B cell (primary cell): ENCODE measurements at regions not wholly inside any gene's neighbourhood (a gene's known extent, or its start where the extent isn't known, plus 50 kb on each side); places are given as distances from the start of the nearest gene placed in this dataset.

Experiments used
- ATAC-seq: fragments of 200-7000 bp; cut with Tn5 transposase; one replicate; pipeline ENCODE4 v1.10.0; 2021; ENCODE audit warnings: low read depth, mild to moderate bottlenecking, moderate number of reproducible peaks, moderate library complexity
- CTCF ChIA-PET: fragments of 350-600 bp; sonication (Branson Sonifier 250); formaldehyde crosslinking; loops from one replicate; lab custom pipeline; 2021; ENCODE audit warnings: antibody characterized with exemption, inconsistent platforms; lab: Charles Lee
- POLR2A ChIA-PET: fragments of 350-600 bp; sonication (Branson Sonifier 250); formaldehyde crosslinking; loops from one replicate; lab custom pipeline; 2021; ENCODE audit warnings: antibody characterized with exemption; lab: Charles Lee
- DNase-seq: peaks from one replicate; pipeline ENCODE4 v3.0.0; 2013
- H2AFZ ChIP-seq: 2 replicates; pipeline ENCODE4 v1.6.1; 2012; ENCODE audit warnings: mild to moderate bottlenecking, low read depth, low read length; ENCODE audit not compliant: insufficient read depth, poor library complexity, severe bottlenecking
- H3K27ac ChIP-seq, 2 donors: 1 replicate in 1 of 2; 2 replicates in 1 of 2; pipeline ENCODE4 v1.5.1; 2012 to 2013; ENCODE audit warnings: low read length in 2 of 2, mild to moderate bottlenecking in 2 of 2, moderate library complexity in 1 of 2
- H3K27me3 ChIP-seq, 4 experiments: fragments of 200-600 bp in 1 of 4; sonication (generic) in 1 of 4; replicated peaks in 1 of 4; 1 replicate in 2 of 4; 2 replicates in 2 of 4; pipeline versions ENCODE4 v1.6.1 to v1.7.0; 2013 to 2016; ENCODE audit warnings: low read length in 3 of 4, mild to moderate bottlenecking in 2 of 4, mixed read lengths in 1 of 4, moderate library complexity in 1 of 4; ENCODE audit not compliant: insufficient read depth in 4 of 4, control insufficient read depth in 3 of 4; ENCODE audit errors: control extremely low read depth in 1 of 4
- H3K36me3 ChIP-seq, 2 experiments: replicated peaks in 1 of 2; 1 replicate in 1 of 2; 2 replicates in 1 of 2; pipeline versions ENCODE4 v1.6.1 to v1.7.1; 2013; ENCODE audit warnings: low read length in 1 of 2; ENCODE audit not compliant: insufficient read depth in 2 of 2, control insufficient read depth in 1 of 2; ENCODE audit errors: control extremely low read depth in 1 of 2, extremely low read depth in 1 of 2
- H3K4me1 ChIP-seq, 2 donors: fragments of 200-600 bp in 1 of 2; sonication (generic) in 1 of 2; 1 replicate in 1 of 2; 2 replicates in 1 of 2; pipeline versions ENCODE4 v1.5.1 to v1.6.1; 2013 to 2017; ENCODE audit warnings: low read length in 2 of 2; ENCODE audit not compliant: control insufficient read depth in 2 of 2, insufficient read depth in 2 of 2
- H3K4me2 ChIP-seq: replicated peaks from 2 replicates; pipeline ENCODE3; 2012; ENCODE audit warnings: mild to moderate bottlenecking, low read depth, low read length; ENCODE audit not compliant: poor library complexity, severe bottlenecking
- H3K4me3 ChIP-seq, 5 experiments: fragments of 200-600 bp in 1 of 5; sonication (generic) in 1 of 5; 1 replicate in 3 of 5; 2 replicates in 2 of 5; pipeline versions ENCODE4 v1.5.1 to v1.7.0; 2011 to 2016; ENCODE audit warnings: low read length in 4 of 5, mild to moderate bottlenecking in 4 of 5, low read depth in 2 of 5, control low read depth in 1 of 5, moderate library complexity in 1 of 5; ENCODE audit not compliant: insufficient read depth in 1 of 5; ENCODE audit errors: control extremely low read depth in 1 of 5, extremely low read depth in 1 of 5
- H3K79me2 ChIP-seq: fragments of 200-600 bp; sonication (generic); one replicate; pipeline ENCODE4 v1.6.0; 2016; ENCODE audit warnings: low read length; ENCODE audit not compliant: control insufficient read depth, insufficient read depth
- H3K9ac ChIP-seq: fragments of 200-600 bp; sonication (generic); 2 replicates; pipeline ENCODE4 v1.6.1; 2017; ENCODE audit warnings: mild to moderate bottlenecking, low read length, moderate library complexity
- H3K9me3 ChIP-seq, 3 donors: one replicate each; pipeline versions ENCODE4 v1.6.1 to v1.7.1; 2013; ENCODE audit warnings: low read length in 2 of 3; ENCODE audit not compliant: control insufficient read depth in 2 of 3, insufficient read depth in 1 of 3; ENCODE audit errors: control extremely low read depth in 1 of 3
- H4K20me1 ChIP-seq: 2 replicates; pipeline ENCODE4 v1.6.0; 2012; ENCODE audit warnings: mild to moderate bottlenecking, low read length; ENCODE audit not compliant: insufficient read depth, control insufficient read depth, poor library complexity, severe bottlenecking
- H3K27ac Mint-ChIP-seq: one replicate; pipeline ENCODE4 v1.8.0; 2021; ENCODE audit warnings: mixed read lengths
- H3K27me3 Mint-ChIP-seq: one replicate; pipeline ENCODE4 v1.8.0; 2021; ENCODE audit warnings: mixed read lengths
- H3K4me1 Mint-ChIP-seq: one replicate; pipeline ENCODE4 v1.8.0; 2021; ENCODE audit warnings: mixed read lengths
- H3K4me3 Mint-ChIP-seq: one replicate; pipeline ENCODE4 v1.8.0; 2021; ENCODE audit warnings: mixed read lengths
- H3K9me3 Mint-ChIP-seq: one replicate; pipeline ENCODE4 v1.8.0; 2022; ENCODE audit warnings: mixed read lengths; ENCODE audit not compliant: insufficient read depth
- EZH2 ChIP-seq: IDR thresholded peaks from 2 replicates; pipeline ENCODE4 v1.6.1; 2012; ENCODE audit warnings: borderline replicate concordance, low read depth, mild to moderate bottlenecking, moderate library complexity, low read length; ENCODE audit not compliant: insufficient read depth, poor library complexity, severe bottlenecking
- WGBS: methylation state at CpG from one replicate; pipeline ENCODE4 v1.1.5; 2013; ENCODE audit warnings: missing lambda C conversion rate; ENCODE audit not compliant: insufficient coverage; 5-methylcytosine and 5-hydroxymethylcytosine counted together
- intact Hi-C: fragments of 100-400 bp; cut with micrococcal nuclease; formaldehyde crosslinking; loops from one replicate; pipeline ENCODE4 v1.10.0; 2022
- TF ChIP-seq, protein P1 (sequence below): fragments of 200-600 bp; IDR thresholded peaks from one replicate; pipeline ENCODE4 v1.8.0; 2022; ENCODE audit warnings: antibody characterized with exemption, mild to moderate bottlenecking

DNA sequence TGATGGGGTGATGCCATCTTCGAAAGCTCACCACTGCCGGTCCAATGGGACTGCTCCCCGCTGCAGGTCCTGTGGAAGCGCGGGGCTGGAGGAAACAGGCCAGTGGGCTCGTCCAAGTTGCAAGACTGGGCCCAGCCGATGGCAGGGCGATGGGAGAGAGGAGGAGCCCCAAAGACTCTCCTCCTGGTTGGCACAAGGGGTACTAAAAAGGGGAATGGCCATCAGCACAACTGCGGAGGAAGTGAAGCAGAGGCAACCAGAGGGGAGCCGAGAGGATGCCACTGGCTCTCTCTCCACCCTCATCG, 357.1 kb downstream of the SHANK2 start:
- H4K20me1 ChIP-seq, result no peaks in the 10 kb centered on the region
- H3K27me3 Mint-ChIP-seq, result no peaks in the 10 kb centered on the region
- no peak overlapping the region for H3K9ac ChIP-seq
- intact Hi-C loops, result no loop called here
- peaks cover 10% of the 10 kb centered on the region for H3K9me3 Mint-ChIP-seq
- peaks cover 0 to 21% (median 3%) of the 10 kb centered on the region in 3 donors for H3K9me3 ChIP-seq
- no peaks in the 10 kb centered on the region for H3K27me3 ChIP-seq
- H3K79me2 ChIP-seq, result no peaks in the 10 kb centered on the region
- CTCF ChIA-PET, result no interaction called here
- no peak overlapping the region for H3K4me2 ChIP-seq
- H2AFZ ChIP-seq, result no peak overlapping the region
- ATAC-seq (no peak), DNase-seq (no peak)
- no peak for TF ChIP-seq EZH2
- TF ChIP-seq, protein P1, sequence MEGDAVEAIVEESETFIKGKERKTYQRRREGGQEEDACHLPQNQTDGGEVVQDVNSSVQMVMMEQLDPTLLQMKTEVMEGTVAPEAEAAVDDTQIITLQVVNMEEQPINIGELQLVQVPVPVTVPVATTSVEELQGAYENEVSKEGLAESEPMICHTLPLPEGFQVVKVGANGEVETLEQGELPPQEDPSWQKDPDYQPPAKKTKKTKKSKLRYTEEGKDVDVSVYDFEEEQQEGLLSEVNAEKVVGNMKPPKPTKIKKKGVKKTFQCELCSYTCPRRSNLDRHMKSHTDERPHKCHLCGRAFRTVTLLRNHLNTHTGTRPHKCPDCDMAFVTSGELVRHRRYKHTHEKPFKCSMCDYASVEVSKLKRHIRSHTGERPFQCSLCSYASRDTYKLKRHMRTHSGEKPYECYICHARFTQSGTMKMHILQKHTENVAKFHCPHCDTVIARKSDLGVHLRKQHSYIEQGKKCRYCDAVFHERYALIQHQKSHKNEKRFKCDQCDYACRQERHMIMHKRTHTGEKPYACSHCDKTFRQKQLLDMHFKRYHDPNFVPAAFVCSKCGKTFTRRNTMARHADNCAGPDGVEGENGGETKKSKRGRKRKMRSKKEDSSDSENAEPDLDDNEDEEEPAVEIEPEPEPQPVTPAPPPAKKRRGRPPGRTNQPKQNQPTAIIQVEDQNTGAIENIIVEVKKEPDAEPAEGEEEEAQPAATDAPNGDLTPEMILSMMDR, result no peak
- no peak overlapping the region for H3K4me3 Mint-ChIP-seq
- no peak overlapping the region for H3K4me3 ChIP-seq
- no peaks in the 10 kb centered on the region for H3K36me3 ChIP-seq
- no peaks in the 10 kb centered on the region for H3K4me1 Mint-ChIP-seq
- no peak overlapping the region for H3K27ac Mint-ChIP-seq
- POLR2A ChIA-PET, result no interaction called here
- WGBS, result 94% methylated on average over 10 of the region's 11 CpGs
- H3K27ac ChIP-seq, result no peak overlapping the region
- no peaks in the 10 kb centered on the region for H3K4me1 ChIP-seq

DNA sequence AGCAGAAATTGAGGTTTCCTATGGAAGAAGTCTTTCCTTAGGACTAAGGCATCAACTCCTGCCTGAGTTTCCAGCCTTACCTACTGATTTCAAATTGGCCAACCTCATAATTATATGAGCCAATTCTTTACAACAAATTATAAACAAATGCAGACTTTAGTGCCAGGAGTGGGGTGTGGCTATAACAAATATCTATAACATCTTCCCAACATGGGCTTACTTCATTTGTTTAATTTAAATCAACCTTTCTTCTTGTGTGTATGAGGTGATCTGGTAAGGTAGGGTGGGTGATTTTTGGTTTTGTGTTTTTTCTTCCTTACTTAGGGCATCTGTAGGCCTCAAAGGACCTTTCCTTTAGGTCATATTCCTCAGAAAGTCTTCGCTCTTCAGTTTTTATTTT, 354.9 kb downstream of the SHANK2 start:
- WGBS, result no CpG with 5 or more reads among the region's 1 CpG
- DNase-seq (no peak), ATAC-seq (no peak)
- Histone ChIP-seq H3K4me3 (no peak overlapping the region), H3K9ac (no peak overlapping the region), H3K4me1 (no peaks in the 10 kb centered on the region), H3K4me2 (no peak overlapping the region), H3K27ac (no peak overlapping the region), H3K79me2 (no peaks in the 10 kb centered on the region), H3K9me3 (peaks cover 0 to 21% (median 3%) of the 10 kb centered on the region in 3 donors), H3K27me3 (no peaks in the 10 kb centered on the region), H4K20me1 (no peaks in the 10 kb centered on the region), H3K36me3 (no peaks in the 10 kb centered on the region), H2AFZ (no peak overlapping the region)
- Mint-ChIP-seq H3K4me3 (no peak overlapping the region), H3K4me1 (no peaks in the 10 kb centered on the region), H3K9me3 (peaks cover 10% of the 10 kb centered on the region), H3K27me3 (no peaks in the 10 kb centered on the region), H3K27ac (no peak overlapping the region)
- POLR2A ChIA-PET, result no interaction called here
- intact Hi-C loops, result no loop called here
- no peak for TF ChIP-seq EZH2
- TF ChIP-seq, protein P1, result no peak
- CTCF ChIA-PET, result no interaction called here
